ENCODE measurements at regions not wholly inside any gene's neighbourhood (a gene's known extent, or its start where the extent isn't known, plus 50 kb on each side); places are given as distances from the start of the nearest gene placed in this dataset.

- H3K4me3 ChIP-seq (replicated peaks in 1 of 2; ENCODE audit: low read depth in 1 of 2, low read length in 2 of 2), result no peak overlapping the region
- TF ChIP-seq REST (IDR thresholded peaks at IDR 0.05; ENCODE audit: low read depth), result no peak
- TF ChIP-seq ZNF274 (IDR thresholded peaks at IDR 0.05; ENCODE audit: low read depth, low read length), result no peak
- TF ChIP-seq CBX3 (IDR thresholded peaks at IDR 0.05; ENCODE audit: low read depth), result no peak
- no peak for TF ChIP-seq CTCF (IDR thresholded peaks at IDR 0.05 in 2 of 3, conservative IDR thresholded peaks at IDR 0.05 in 1 of 3; ENCODE audit: borderline replicate concordance in 1 of 3, insufficient read depth in 1 of 3, low read depth in 2 of 3, low read length in 2 of 3)
- CTCF ChIA-PET, result no interaction called here
- DNase-seq (ENCODE audit: low read depth, low spot score) (no peak), ATAC-seq (no peak)
- intact Hi-C loops (cut with micrococcal nuclease), result no loop called here
- POLR2A ChIA-PET, result no interaction called here
- no peaks in the 10 kb centered on the region for H3K36me3 ChIP-seq (ENCODE audit: control insufficient read depth in 1 of 2, insufficient read depth in 2 of 2, low read length in 2 of 2)
- H3K27me3 ChIP-seq (ENCODE audit: insufficient read depth, low read length), result no peaks in the 10 kb centered on the region
- H3K79me2 ChIP-seq (ENCODE audit: insufficient read depth, low read length), result no peaks in the 10 kb centered on the region
- no peaks in the 10 kb centered on the region for H4K20me1 ChIP-seq (ENCODE audit: insufficient read depth)
- H3K9ac ChIP-seq (ENCODE audit: low read length), result no peak overlapping the region
- H2AFZ ChIP-seq (ENCODE audit: low read depth, low read length, poor library complexity, severe bottlenecking), result no peak overlapping the region
- no TSS peak for BruUV-seq (replicated peaks)
- RAD21 ChIA-PET (ENCODE audit: low non-redundant PET in 1 of 2, low total read pairs in 2 of 2, uncharacterized antibody in 2 of 2, unreplicated experiment in 2 of 2), result no interaction called here
- no peaks in the 10 kb centered on the region for H3K4me1 ChIP-seq (ENCODE audit: control insufficient read depth in 1 of 2, insufficient read depth in 2 of 2, low read length in 2 of 2)
- H3K4me2 ChIP-seq (ENCODE audit: low read length), result no peak overlapping the region
- no peak overlapping the region for H3K27ac ChIP-seq (ENCODE audit: low read depth, low read length)
- H3K9me2 ChIP-seq (ENCODE audit: insufficient read depth), result no peaks in the 10 kb centered on the region
- no peaks in the 10 kb centered on the region for H3K9me3 ChIP-seq (ENCODE audit: control insufficient read depth in 1 of 2, insufficient read depth in 1 of 2, low read depth in 1 of 2, low read length in 2 of 2)
Measured at GRCh38 chrX:85503258-85504158, 124.0 kb upstream of the POF1B start.
